Heart left ventricle (tissue), 16 donors: ENCODE measurements at regions not wholly inside any gene's neighbourhood (a gene's known extent, or its start where the extent isn't known, plus 50 kb on each side); places are given as distances from the start of the nearest gene placed in this dataset.

Experiments
- ATAC-seq, 4 donors: fragments of 200-7000 bp; cut with Tn5 transposase; one replicate each; pipeline ENCODE4 v1.9.1; 2020 to 2022; ENCODE audit warnings: moderate library complexity in 4 of 4, mild to moderate bottlenecking in 3 of 4, moderate number of reproducible peaks in 1 of 4
- DNase-seq, 5 donors: peaks; one replicate each; pipeline ENCODE4 v3.0.0-alpha.2; 2020
- H3K27ac ChIP-seq, 12 donors: fragments of 200-600 bp; sonication (generic) in 4 of 12; one replicate each; pipeline versions ENCODE4 v1.5.0 to v1.8.0; 2016 to 2022; ENCODE audit warnings: mild to moderate bottlenecking in 2 of 12
- H3K27me3 ChIP-seq, 9 donors: fragments of 200-600 bp; sonication (generic) in 2 of 9; one replicate each; pipeline versions ENCODE4 v1.5.1 to v1.8.0; 2016 to 2022; ENCODE audit warnings: mild to moderate bottlenecking in 3 of 9
- H3K36me3 ChIP-seq, 9 donors: fragments of 200-600 bp; sonication (generic) in 2 of 9; one replicate each; pipeline versions ENCODE4 v1.5.0 to v1.8.0; 2018 to 2022; ENCODE audit warnings: mild to moderate bottlenecking in 2 of 9
- H3K4me1 ChIP-seq, 12 donors: fragments of 200-600 bp; sonication (generic) in 4 of 12; one replicate each; pipeline versions ENCODE4 v1.5.0 to v1.8.0; 2016 to 2022; ENCODE audit warnings: mild to moderate bottlenecking in 3 of 12
- H3K4me3 ChIP-seq, 12 donors: fragments of 200-600 bp; sonication (generic) in 4 of 12; one replicate each; pipeline versions ENCODE4 v1.5.0 to v1.8.0; 2017 to 2022; ENCODE audit warnings: mild to moderate bottlenecking in 9 of 12, moderate library complexity in 4 of 12
- H3K9me3 ChIP-seq, 12 donors: fragments of 200-600 bp; sonication (generic) in 4 of 12; one replicate each; pipeline versions ENCODE4 v1.5.0 to v1.8.0; 2016 to 2022; ENCODE audit warnings: mild to moderate bottlenecking in 1 of 12
- POLR2A ChIP-seq, 2 donors: fragments of 450-650 bp; IDR thresholded peaks; one replicate each; pipeline ENCODE4 v1.6.1; 2017; ENCODE audit warnings: antibody characterized with exemption in 2 of 2, mild to moderate bottlenecking in 2 of 2, moderate library complexity in 2 of 2
- WGBS, 4 donors: extraction: QIAGEN DNeasy Blood & Tissue Kit in 2 of 4; methylation state at CpG; one replicate each; pipeline versions ENCODE4 v1.1.5 to v1.1.7; 2013 to 2018; 5-methylcytosine and 5-hydroxymethylcytosine counted together
- intact Hi-C, 10 donors: fragments of 100-400 bp; cut with DNase I; formaldehyde crosslinking; loops; one replicate each; pipeline versions ENCODE4 v1.11.1 to v1.14.2; 2022
- TF ChIP-seq, protein P1 (sequence below), 12 donors: fragments of 200-600 bp; sonication (generic) in 4 of 12; IDR thresholded peaks; one replicate each; pipeline versions ENCODE4 v1.5.0 to v1.8.0; 2018 to 2022; ENCODE audit warnings: antibody characterized with exemption in 12 of 12, mild to moderate bottlenecking in 5 of 12
- donor health status: ischemic (EF 13 %, LVEDD 7.1; RV severe dilation, severe dysfunction).
- donor health status: healthy with polysubstance abuse.
- donor health status: DM: no; HTN: yes; CAD: no.
- donor health status: DM: no; HTN: no; CAD: no.
- donor health status: ischemic (EF 25% LVEDD 6.9; RV normal size, moderate dysfunction).
- donor health status: ischemic (EF 25% LVEDD 5.7; RV mildly dilated, moderate dysfunction).
- donor health status: healthy.
- donor health status: DM: yes; HTN: yes; CAD: no.
- donor health status: ischemic (EF 35%, LVEDD 5.7; RV mildly dilated, moderate dysfunction).
- donor health status: nonischemic (EF 11% LVEDD 7.7; RV severe dilation, severe dysfunction).
- donor health status: DM: yes; HTN: yes; CAD: no.
- donor health status: PGD.
- donor health status: ischemic (EF 29% LVEDD 5.4; RV normal size, mild dysfunction).
- donor health status: nonischemic (EF 23%, LVEDD 6.1; RV moderate dilation, normal function).

DNA sequence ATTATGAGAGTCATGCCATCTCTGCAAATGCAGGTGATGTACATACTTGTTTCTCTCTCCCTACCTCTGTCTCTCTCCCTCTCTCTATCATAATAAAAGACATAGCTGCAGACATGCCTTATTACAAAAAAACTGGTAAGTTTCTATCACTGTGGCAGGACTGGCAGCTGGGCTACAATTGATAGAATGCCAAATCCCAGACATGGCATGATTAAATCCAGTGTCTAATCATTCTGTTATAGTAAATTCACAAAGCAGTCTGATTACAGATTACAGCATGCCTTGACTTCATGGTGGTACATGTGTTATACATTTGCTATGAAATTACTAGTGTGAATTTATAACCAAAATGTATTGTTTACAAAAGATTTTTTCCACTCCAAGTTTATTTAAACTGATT, 854.7 kb downstream of the TMTC2 start:
- no peaks in the 10 kb centered on the region for H3K4me1 ChIP-seq
- no peak overlapping the region for H3K4me3 ChIP-seq
- no peaks in the 10 kb centered on the region for H3K36me3 ChIP-seq
- peaks cover 0 to 11% (median 0%) of the 10 kb centered on the region in 12 donors for H3K9me3 ChIP-seq
- intact Hi-C loops = no loop called here
- no peak for DNase-seq
- no peak for ATAC-seq
- H3K27me3 ChIP-seq = no peaks in the 10 kb centered on the region
- TF ChIP-seq, protein P1, sequence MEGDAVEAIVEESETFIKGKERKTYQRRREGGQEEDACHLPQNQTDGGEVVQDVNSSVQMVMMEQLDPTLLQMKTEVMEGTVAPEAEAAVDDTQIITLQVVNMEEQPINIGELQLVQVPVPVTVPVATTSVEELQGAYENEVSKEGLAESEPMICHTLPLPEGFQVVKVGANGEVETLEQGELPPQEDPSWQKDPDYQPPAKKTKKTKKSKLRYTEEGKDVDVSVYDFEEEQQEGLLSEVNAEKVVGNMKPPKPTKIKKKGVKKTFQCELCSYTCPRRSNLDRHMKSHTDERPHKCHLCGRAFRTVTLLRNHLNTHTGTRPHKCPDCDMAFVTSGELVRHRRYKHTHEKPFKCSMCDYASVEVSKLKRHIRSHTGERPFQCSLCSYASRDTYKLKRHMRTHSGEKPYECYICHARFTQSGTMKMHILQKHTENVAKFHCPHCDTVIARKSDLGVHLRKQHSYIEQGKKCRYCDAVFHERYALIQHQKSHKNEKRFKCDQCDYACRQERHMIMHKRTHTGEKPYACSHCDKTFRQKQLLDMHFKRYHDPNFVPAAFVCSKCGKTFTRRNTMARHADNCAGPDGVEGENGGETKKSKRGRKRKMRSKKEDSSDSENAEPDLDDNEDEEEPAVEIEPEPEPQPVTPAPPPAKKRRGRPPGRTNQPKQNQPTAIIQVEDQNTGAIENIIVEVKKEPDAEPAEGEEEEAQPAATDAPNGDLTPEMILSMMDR (IDR thresholded peaks at IDR 0.05) = no peak
- no peak for TF ChIP-seq POLR2A (IDR thresholded peaks at IDR 0.05)
- H3K27ac ChIP-seq = no peak overlapping the region

DNA sequence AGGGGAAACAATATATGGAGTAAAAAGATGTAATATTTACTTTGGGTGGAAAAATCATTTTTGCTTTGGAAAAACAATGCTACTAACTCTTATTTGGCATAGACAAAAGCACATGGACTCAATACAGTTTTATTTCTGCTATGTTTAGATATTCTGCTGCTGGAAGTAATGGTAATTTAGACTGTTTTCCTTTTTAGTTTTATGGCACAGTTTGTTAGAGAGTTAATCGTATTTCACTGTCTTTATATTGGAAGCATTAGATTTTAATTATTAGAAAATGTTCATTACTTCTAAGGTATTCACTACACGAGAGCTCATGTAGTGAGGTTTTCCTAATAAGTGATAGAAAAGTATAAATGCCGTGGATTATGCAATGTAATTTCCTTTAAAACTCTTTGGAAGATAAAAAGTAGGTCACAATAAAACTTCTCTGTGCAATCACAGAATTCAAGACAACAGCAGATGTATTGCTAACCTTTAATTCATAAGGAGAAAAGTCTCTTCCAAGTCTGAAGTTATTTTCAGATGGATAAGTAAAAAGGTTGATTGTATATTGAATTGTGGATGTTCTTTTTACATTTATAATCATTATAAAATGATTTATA, 851.8 kb downstream of the TMTC2 start:
- H3K36me3 ChIP-seq = no peaks in the 10 kb centered on the region
- WGBS, 4 donors = 68 to 81% (median 78%) methylated on average over 3 of the region's 3 CpGs
- peak overlapping the region in 1 of 12 donors; percentile 28 for H3K27ac ChIP-seq
- DNase-seq (no peak), ATAC-seq (no peak)
- no peak for TF ChIP-seq POLR2A (IDR thresholded peaks at IDR 0.05)
- TF ChIP-seq, protein P1 (IDR thresholded peaks at IDR 0.05) = no peak
- H3K4me1 ChIP-seq = no peaks in the 10 kb centered on the region
- no peaks in the 10 kb centered on the region for H3K27me3 ChIP-seq
- H3K9me3 ChIP-seq = no peaks in the 10 kb centered on the region
- no peak overlapping the region for H3K4me3 ChIP-seq
- intact Hi-C loops = no loop called here

DNA sequence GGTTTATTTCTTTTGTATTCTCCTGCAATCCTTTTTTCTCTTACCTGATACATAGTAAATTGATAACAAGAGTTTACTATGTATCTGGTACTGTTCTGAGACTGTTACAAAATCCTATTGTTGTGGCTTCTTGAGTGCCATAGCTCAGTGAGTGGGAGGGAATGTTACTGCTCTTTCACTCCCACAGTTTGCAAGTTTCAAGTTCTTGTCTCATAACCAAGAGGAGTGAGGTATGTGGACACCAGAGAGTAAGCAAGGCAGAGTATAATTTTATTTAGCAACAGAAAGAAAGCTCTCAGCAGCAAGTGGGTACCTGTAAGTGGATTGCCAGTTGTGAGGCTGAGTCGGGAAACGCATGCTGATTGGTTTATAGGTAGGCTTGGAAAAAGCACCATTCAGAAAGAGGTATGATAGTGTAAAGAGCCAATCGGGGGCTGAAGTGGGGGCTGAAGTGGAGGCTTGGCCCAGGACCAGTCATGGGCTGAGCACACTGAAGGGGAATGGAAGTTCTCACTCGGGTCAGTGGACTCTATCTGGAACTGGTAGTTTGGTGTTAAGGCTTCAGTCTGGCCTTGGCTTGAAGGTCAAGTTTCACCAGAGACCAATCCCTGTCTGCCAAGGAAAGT, 850.8 kb downstream of the TMTC2 start:
- TF ChIP-seq, protein P1 (IDR thresholded peaks at IDR 0.05) = no peak
- TF ChIP-seq POLR2A (IDR thresholded peaks at IDR 0.05) = no peak
- WGBS, 4 donors = 62 to 85% (median 74%) methylated on average over 4 of the region's 4 CpGs
- ATAC-seq = no peak
- Histone ChIP-seq H3K27ac (peak overlapping the region in 1 of 12 donors; percentile 28), H3K36me3 (no peaks in the 10 kb centered on the region), H3K4me1 (no peaks in the 10 kb centered on the region), H3K27me3 (no peaks in the 10 kb centered on the region), H3K9me3 (no peaks in the 10 kb centered on the region), H3K4me3 (no peak overlapping the region)
- intact Hi-C loops = no loop called here
- DNase-seq = no peak

DNA sequence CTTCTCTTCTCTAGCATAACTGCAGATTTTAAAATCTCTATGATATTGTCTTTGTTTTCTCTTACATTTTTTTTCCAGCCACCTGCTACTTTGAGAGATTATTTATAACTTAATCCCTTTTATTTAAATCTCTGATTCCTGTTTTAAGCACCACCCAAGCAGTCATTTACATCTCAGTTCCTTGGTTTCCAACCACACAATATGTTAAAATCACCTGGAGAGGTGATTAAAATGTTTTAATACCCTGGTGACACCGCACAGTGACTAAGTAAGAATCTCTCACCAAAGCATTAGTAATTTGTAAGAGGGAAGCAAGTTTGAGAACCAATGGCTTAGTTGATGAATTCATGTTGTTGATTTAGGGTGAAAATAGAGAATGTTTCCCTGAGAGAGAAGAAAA, 849.8 kb downstream of the TMTC2 start:
- TF ChIP-seq, protein P1 (IDR thresholded peaks at IDR 0.05) = no peak
- TF ChIP-seq POLR2A (IDR thresholded peaks at IDR 0.05) = no peak

More for the DNA sequence above, 849.8 kb downstream of the TMTC2 start:
- H3K27ac ChIP-seq = no peak overlapping the region
- H3K4me1 ChIP-seq = no peaks in the 10 kb centered on the region
- ATAC-seq (no peak), DNase-seq (no peak)
- WGBS, 4 donors = 90 to 98% (median 95%) methylated on average over 1 of the region's 1 CpG
- intact Hi-C loops = no loop called here
- H3K27me3 ChIP-seq = no peaks in the 10 kb centered on the region
- no peak overlapping the region for H3K4me3 ChIP-seq
- no peaks in the 10 kb centered on the region for H3K36me3 ChIP-seq
- no peaks in the 10 kb centered on the region for H3K9me3 ChIP-seq
